ENCODE measurements at regions not wholly inside any gene's neighbourhood (a gene's known extent, or its start where the extent isn't known, plus 50 kb on each side); places are given as distances from the start of the nearest gene placed in this dataset.
A peak's percentile ranks its signal among the peaks of the same experiment; 100 is the strongest.

DNA sequence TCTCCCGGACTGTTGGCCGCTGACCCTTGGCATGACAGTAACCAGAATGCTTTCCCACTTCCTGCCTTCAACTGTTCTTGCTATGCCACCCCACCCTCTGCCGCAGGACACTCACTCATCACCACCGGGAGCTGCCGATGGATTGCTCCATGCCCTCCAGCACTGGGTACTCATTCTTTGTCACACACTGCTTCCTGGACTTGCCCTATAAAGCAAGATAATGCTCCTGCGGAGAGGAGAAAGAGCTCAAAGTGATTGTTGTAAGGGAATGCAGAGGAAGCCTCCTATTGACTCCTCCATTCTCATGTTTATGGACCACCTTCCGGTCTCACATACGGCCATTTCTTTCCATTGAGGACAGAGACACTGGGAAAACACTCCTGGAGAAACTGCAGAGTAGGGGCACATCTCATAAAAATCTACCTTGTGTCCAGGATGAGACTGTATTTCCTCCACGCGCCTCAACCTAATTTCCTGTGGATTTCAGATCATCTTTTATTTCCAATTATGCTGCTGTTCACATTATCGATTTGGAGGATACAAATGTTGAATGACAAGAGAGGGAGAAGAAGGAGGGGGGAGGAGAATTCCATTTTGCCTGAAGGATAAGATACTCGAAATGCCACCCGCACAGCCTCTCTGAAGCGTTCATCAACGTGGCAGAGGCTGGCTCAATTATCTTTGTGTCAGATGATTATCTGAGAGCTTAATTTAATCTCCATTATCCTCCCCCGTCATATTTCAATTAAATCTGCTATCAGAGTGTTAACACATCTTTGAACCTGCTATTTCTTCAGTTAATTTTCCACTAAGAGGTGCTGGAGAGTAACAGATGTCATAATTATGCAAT, 486.1 kb upstream of the SALL1 start:
- H2AFZ ChIP-seq (ENCODE audit: low read length, unreplicated experiment): no peak overlapping the region
- H3K27me3 ChIP-seq (ENCODE audit: insufficient read depth, low read length): no peaks in the 10 kb centered on the region
- no peaks in the 10 kb centered on the region for H3K79me2 ChIP-seq (ENCODE audit: control insufficient read depth, insufficient read depth, low read length, unreplicated experiment)
- no peak overlapping the region for H3K27ac ChIP-seq (ENCODE audit: low read depth, low read length)
- H3K4me3 ChIP-seq (ENCODE audit: low read depth, low read length): no peak overlapping the region
- H3K36me3 ChIP-seq (ENCODE audit: insufficient read depth, low read length): no peaks in the 10 kb centered on the region
- no peaks in the 10 kb centered on the region for H3K4me1 ChIP-seq (ENCODE audit: control insufficient read depth, insufficient read depth, low read length, unreplicated experiment)

DNA sequence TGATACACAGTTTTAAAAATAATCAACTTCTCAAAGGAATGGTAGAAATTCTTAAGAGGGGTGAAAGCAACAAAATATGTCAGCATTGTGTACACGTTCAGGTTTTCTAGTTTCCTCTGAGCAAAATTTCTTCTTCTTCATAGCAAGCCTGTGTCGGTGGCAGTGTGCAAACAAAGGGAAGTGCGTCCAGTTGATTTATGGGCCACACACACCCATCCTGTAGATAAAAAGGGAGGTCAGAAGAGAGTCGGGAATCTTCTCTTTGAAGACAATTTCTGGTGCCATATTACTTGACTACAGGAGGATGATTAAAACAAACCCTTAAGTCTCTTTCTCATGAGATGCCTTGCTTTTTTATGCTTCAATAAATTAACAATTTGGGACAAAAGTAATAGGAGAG, 484.1 kb upstream of the SALL1 start:
- Histone ChIP-seq H3K4me3 (ENCODE audit: low read depth, low read length) (no peak overlapping the region), H3K27me3 (ENCODE audit: insufficient read depth, low read length) (no peaks in the 10 kb centered on the region), H3K27ac (ENCODE audit: low read depth, low read length) (no peak overlapping the region), H3K79me2 (ENCODE audit: control insufficient read depth, insufficient read depth, low read length, unreplicated experiment) (no peaks in the 10 kb centered on the region), H2AFZ (ENCODE audit: low read length, unreplicated experiment) (no peak overlapping the region), H3K36me3 (ENCODE audit: insufficient read depth, low read length) (no peaks in the 10 kb centered on the region), H3K4me1 (ENCODE audit: control insufficient read depth, insufficient read depth, low read length, unreplicated experiment) (no peaks in the 10 kb centered on the region)

DNA sequence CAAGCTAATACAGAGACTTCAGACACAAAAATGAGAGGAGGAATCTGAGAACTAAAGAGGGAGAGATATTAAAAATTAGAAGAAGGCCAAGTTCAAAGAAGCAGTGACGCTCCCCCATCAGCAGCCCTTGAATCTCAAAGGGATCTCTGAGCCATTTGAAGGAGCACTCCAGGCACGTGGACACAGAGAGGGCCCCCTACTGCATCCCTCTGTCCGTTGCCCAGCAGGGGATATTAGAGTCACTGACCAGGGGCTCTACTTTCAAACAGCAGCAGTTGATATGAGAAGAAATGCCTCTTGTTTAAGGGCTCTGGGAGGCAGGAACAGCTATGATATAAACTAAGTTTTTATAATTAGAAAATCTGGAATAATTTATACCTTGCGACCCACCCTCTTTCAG, 479.0 kb upstream of the SALL1 start:
- no peaks in the 10 kb centered on the region for H3K27me3 ChIP-seq (ENCODE audit: insufficient read depth, low read length)
- no peaks in the 10 kb centered on the region for H3K36me3 ChIP-seq (ENCODE audit: insufficient read depth, low read length)

DNA sequence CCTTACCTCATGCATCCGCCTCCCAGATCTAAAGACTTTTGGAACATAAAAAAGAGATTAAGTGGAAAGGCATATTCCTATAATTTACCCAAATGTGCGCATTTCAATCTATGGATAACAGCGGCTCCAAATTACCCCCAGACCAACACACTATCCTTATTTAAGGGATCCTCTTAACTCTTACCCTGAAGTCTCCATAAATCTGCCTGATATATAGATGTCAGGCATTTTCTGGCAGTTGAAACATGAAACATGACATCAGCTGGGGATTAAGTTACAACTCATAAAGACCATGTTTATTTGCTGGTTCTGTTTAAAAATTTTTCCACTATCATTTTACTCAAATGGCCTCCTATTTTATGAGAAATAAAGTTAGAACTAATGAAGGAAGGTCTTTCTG, 478.5 kb upstream of the SALL1 start:
- no peak overlapping the region for H3K4me3 ChIP-seq (ENCODE audit: low read depth, low read length)
- no peaks in the 10 kb centered on the region for H3K27me3 ChIP-seq (ENCODE audit: insufficient read depth, low read length)
- H3K79me2 ChIP-seq (ENCODE audit: control insufficient read depth, insufficient read depth, low read length, unreplicated experiment): no peaks in the 10 kb centered on the region
- H3K4me1 ChIP-seq (ENCODE audit: control insufficient read depth, insufficient read depth, low read length, unreplicated experiment): no peaks in the 10 kb centered on the region
- H2AFZ ChIP-seq (ENCODE audit: low read length, unreplicated experiment): no peak overlapping the region
- H3K36me3 ChIP-seq (ENCODE audit: insufficient read depth, low read length): no peaks in the 10 kb centered on the region
- H3K27ac ChIP-seq (ENCODE audit: low read depth, low read length): no peak overlapping the region

More for the DNA sequence above, 479.0 kb upstream of the SALL1 start:
- Histone ChIP-seq H3K27ac (ENCODE audit: low read depth, low read length) (no peak overlapping the region), H3K4me1 (ENCODE audit: control insufficient read depth, insufficient read depth, low read length, unreplicated experiment) (no peaks in the 10 kb centered on the region), H3K4me3 (ENCODE audit: low read depth, low read length) (no peak overlapping the region), H3K79me2 (ENCODE audit: control insufficient read depth, insufficient read depth, low read length, unreplicated experiment) (no peaks in the 10 kb centered on the region), H2AFZ (ENCODE audit: low read length, unreplicated experiment) (no peak overlapping the region)

DNA sequence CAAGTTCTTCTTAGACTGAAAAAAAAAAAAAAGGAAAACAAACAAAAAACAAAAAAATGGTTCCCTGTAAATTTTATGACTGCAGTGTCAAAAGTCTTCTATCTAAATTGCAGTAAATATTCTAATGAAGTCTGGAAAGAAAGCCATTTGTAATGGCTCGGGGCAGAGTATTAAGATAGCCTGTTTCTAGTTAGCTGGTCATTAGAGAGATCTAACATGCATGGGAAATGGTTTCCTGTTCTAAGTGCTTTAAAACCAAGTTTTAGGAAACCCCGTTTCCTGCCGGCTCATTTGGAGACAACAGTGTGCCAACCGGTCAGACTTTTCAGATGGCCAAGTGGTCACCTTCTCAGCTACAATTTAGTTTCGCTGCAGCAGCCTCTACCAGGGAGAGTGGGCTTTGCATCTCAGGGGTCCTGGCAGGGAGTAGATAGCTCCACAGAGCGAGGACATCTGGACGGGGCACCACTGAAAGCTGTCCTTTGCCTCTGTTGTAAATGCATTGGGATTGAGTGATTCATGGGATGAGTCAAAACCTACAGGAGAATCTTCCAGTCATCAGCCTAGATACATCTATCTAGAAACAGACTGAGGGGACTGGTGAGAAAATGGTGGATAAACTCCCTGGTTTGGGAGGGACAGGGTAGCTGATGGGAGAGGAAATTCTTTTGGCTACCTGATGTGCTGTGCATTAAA, 473.2 kb upstream of the SALL1 start:
- no peak overlapping the region for H3K4me3 ChIP-seq (ENCODE audit: low read depth, low read length)
- H2AFZ ChIP-seq (ENCODE audit: low read length, unreplicated experiment): peak overlapping the region; percentile 24
- H3K79me2 ChIP-seq (ENCODE audit: control insufficient read depth, insufficient read depth, low read length, unreplicated experiment): no peaks in the 10 kb centered on the region

DNA sequence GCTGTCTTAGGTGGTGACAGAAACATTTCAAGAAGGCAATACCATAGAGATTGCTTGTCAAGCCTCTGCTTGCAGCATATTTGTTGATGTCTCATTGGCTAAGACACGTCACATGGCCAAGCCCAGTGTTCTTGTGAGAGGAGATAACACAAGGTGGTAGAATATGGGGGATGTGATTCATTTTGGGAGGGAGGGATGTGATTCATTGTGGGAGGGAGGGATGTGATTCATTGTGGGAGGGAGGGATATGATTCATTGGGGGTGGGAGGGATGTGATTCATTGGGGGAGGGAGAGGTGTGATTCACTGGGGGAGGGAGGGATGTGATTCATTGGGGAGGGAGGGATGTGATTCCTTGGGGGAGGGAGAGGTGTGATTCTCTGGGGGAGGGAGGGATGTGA, 470.5 kb upstream of the SALL1 start:
- Histone ChIP-seq H3K4me1 (ENCODE audit: control insufficient read depth, insufficient read depth, low read length, unreplicated experiment) (no peaks in the 10 kb centered on the region), H3K27me3 (ENCODE audit: insufficient read depth, low read length) (no peaks in the 10 kb centered on the region), H2AFZ (ENCODE audit: low read length, unreplicated experiment) (no peak overlapping the region), H3K79me2 (ENCODE audit: control insufficient read depth, insufficient read depth, low read length, unreplicated experiment) (no peaks in the 10 kb centered on the region), H3K27ac (ENCODE audit: low read depth, low read length) (no peak overlapping the region), H3K36me3 (ENCODE audit: insufficient read depth, low read length) (no peaks in the 10 kb centered on the region), H3K4me3 (ENCODE audit: low read depth, low read length) (no peak overlapping the region)

More for the DNA sequence above, 473.2 kb upstream of the SALL1 start:
- Histone ChIP-seq H3K36me3 (ENCODE audit: insufficient read depth, low read length) (no peaks in the 10 kb centered on the region), H3K27ac (ENCODE audit: low read depth, low read length) (no peak overlapping the region), H3K27me3 (ENCODE audit: insufficient read depth, low read length) (no peaks in the 10 kb centered on the region), H3K4me1 (ENCODE audit: control insufficient read depth, insufficient read depth, low read length, unreplicated experiment) (no peaks in the 10 kb centered on the region)

DNA sequence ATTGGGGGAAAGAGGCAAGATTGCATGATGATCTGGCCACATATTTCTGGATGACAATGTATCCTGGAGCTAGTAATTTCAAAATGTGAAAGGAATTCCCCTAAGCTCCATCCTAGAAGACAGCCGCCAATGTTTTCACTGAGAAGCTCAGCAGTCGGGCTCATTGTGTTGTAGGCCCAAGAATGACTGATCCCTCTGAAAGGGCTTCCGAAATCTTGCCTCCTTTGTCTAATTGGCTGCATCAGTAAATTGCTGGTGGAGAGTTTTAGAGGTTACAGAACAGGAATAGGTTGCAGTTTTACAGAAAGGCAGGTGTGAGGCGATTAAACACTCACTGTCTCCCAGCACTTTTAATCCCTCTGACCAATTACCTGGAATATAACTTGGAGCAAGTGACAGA, 464.1 kb upstream of the SALL1 start:
- no peak overlapping the region for H3K27ac ChIP-seq (ENCODE audit: low read depth, low read length)
- H2AFZ ChIP-seq (ENCODE audit: low read length, unreplicated experiment): no peak overlapping the region
- no peaks in the 10 kb centered on the region for H3K79me2 ChIP-seq (ENCODE audit: control insufficient read depth, insufficient read depth, low read length, unreplicated experiment)
- no peaks in the 10 kb centered on the region for H3K27me3 ChIP-seq (ENCODE audit: insufficient read depth, low read length)
- no peaks in the 10 kb centered on the region for H3K36me3 ChIP-seq (ENCODE audit: insufficient read depth, low read length)
- H3K4me1 ChIP-seq (ENCODE audit: control insufficient read depth, insufficient read depth, low read length, unreplicated experiment): no peaks in the 10 kb centered on the region
- no peak overlapping the region for H3K4me3 ChIP-seq (ENCODE audit: low read depth, low read length)

DNA sequence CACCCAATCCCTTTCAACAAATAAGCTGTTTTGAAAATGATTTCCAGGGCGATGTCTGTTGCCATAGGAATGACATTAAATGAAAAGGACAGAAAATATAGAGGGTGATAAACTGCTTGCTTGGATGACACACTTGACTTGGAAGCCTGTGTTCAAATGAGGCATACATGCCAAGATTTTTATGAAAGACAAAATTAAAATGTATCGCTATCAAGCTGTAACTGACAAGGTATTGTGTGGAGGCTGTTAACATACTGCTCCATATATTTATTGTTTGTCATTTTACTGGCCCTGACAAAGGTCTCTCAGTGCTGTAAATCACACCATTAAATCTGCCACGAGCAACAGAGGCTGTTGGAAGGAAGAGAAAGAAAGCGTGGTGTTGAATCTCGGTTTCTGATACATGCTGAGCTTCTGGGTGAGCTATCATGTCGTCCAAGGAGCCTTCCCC, 456.2 kb upstream of the SALL1 start:
- H3K27ac ChIP-seq (ENCODE audit: low read depth, low read length): no peak overlapping the region
- H3K79me2 ChIP-seq (ENCODE audit: control insufficient read depth, insufficient read depth, low read length, unreplicated experiment): no peaks in the 10 kb centered on the region
- no peaks in the 10 kb centered on the region; the same call in 1 of the 2 replicates for H3K27me3 ChIP-seq (ENCODE audit: insufficient read depth, low read length)
- H3K36me3 ChIP-seq (ENCODE audit: insufficient read depth, low read length): no peaks in the 10 kb centered on the region
- no peaks in the 10 kb centered on the region for H3K4me1 ChIP-seq (ENCODE audit: control insufficient read depth, insufficient read depth, low read length, unreplicated experiment)
- H2AFZ ChIP-seq (ENCODE audit: low read length, unreplicated experiment): no peak overlapping the region
- no peak overlapping the region for H3K4me3 ChIP-seq (ENCODE audit: low read depth, low read length)

DNA sequence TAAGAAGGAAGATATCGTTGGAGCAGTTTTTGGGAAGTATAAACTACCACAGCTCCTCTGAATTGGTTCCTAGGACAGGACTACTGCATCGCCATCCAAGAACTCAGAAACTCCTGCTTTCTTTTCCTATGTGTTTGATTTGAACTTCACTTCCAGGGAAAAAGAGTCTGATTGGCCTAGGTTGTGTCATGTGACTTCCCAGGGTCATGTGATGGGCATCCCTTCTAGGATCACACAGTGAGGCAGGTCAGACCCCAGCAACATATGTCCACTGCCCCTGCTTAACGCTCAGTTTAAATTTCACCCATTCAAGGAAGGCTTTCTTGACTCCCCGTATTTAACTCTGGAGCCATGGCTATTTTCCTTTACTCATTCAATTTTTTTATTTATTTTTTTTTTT, 445.2 kb upstream of the SALL1 start:
- Histone ChIP-seq H3K27ac (ENCODE audit: low read depth, low read length) (no peak overlapping the region), H3K4me1 (ENCODE audit: control insufficient read depth, insufficient read depth, low read length, unreplicated experiment) (peaks cover 5% of the 10 kb centered on the region), H3K4me3 (ENCODE audit: low read depth, low read length) (no peak overlapping the region), H3K79me2 (ENCODE audit: control insufficient read depth, insufficient read depth, low read length, unreplicated experiment) (no peaks in the 10 kb centered on the region), H3K27me3 (ENCODE audit: insufficient read depth, low read length) (peaks cover 6% of the 10 kb centered on the region; the same call in 1 of the 2 replicates), H3K36me3 (ENCODE audit: insufficient read depth, low read length) (no peaks in the 10 kb centered on the region), H2AFZ (ENCODE audit: low read length, unreplicated experiment) (no peak overlapping the region)

DNA sequence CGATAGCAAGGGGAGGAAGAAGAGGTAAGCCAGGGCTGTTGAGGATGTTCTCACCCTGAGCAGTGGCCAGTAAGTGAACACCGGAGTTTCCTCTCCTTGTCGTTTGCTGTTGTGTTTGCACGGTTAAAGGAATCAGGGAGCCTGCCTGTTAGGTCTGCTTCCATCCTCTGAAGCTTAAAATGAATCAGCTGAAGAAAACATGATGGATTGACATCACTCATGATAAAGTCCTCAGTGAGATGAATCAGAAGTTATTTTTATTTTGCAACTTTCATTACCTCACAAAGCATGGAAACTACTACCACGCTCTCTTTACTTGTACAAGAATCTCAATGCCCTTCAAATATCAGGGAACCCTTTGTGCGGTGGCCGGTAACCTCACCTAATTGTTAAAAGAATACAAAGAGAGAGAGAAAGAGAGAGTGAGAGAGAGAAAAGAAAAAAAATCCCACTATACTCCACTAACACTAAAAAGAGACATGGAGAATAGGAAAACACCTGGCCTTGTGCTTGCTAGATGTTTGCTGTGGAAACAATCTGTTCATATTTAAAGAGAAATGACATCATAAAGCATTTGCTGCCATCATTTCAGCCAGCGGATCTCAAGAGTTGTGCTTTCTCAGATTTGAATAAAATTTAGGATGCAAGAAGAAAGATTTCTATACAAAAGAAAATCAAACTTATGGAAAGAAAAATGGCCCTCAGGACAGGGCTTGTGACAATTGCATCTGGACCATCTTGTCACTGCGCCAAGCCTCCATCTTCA, 441.6 kb upstream of the SALL1 start:
- Histone ChIP-seq H3K4me3 (ENCODE audit: low read depth, low read length) (0 out of 2 replicates have a peak overlapping the region, but pooled peaks have one; percentile 13), H3K27ac (ENCODE audit: low read depth, low read length) (no peak overlapping the region), H3K36me3 (ENCODE audit: insufficient read depth, low read length) (no peaks in the 10 kb centered on the region), H3K79me2 (ENCODE audit: control insufficient read depth, insufficient read depth, low read length, unreplicated experiment) (no peaks in the 10 kb centered on the region), H3K27me3 (ENCODE audit: insufficient read depth, low read length) (peaks cover 14% of the 10 kb centered on the region; the same call in 1 of the 2 replicates), H2AFZ (ENCODE audit: low read length, unreplicated experiment) (no peak overlapping the region), H3K4me1 (ENCODE audit: control insufficient read depth, insufficient read depth, low read length, unreplicated experiment) (peaks cover 5% of the 10 kb centered on the region)
